AG20443 (cell line): ENCODE measurements at regions not wholly inside any gene's neighbourhood (a gene's known extent, or its start where the extent isn't known, plus 50 kb on each side); places are given as distances from the start of the nearest gene placed in this dataset.

Source experiments
- DNase-seq: peaks from one replicate; pipeline ENCODE4 v3.0.0; 2012; ENCODE audit warnings: low spot score, mixed read lengths

DNA sequence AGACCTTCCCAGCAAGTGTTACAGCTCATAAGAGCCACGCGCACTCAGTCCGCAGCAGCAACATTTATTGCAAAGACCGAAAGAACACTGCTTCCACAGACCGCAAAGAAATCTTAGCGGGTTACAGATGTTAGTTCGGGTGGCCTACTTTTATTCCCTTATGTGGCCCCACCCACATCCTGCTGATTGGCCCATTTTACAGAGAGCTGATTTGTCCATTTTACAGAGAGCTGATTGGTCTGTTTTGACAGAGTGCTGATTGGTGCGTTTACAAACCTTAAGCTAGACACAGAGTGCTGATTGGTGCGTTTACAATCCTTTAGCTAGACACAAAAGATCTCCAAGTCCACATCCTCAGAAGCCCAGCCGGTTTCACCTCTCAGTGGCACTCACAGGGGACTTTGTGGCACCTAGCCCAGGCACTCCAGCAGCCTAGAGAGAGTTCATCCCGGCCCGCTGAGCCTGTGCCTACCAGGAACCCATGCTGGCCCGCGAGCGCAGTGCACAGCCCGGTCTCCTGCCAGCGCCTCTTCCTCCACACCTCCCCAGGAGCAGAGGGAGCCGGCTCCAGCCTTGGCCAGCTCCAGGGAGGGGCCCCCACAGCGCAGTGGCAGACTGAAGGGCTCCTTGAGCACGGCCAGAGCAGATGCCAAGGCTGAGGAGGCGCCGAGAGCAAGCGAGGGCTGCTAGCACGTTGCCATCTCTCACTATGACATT is 244.3 kb upstream of the TSHZ2 start:
- DNase-seq: no peak

DNA sequence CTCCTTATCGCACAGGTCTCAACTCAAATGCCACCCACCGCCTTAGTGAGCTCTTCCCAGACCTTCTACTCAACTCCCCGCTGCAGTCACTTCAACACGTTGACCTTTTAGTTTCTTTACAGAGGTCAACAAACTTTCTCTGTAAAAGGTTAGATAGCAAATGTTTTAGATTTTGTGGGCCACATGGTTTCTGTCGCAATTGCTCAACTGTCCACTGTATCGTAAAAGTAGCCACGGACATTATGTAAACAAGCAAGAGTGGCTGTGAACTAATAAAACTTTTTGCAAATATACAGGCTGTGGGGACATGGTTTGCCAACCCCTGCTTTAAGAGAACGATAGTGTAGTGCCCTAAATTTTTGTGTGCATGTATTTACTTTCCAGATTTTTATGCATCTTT is 247.6 kb upstream of the TSHZ2 start:
- DNase-seq: no peak

GRCh38 chr20:52722926-52723688 is 249.1 kb upstream of the TSHZ2 start:
- DNase-seq: no peak

- no peak for DNase-seq
These were observed 264.0 kb upstream of the TSHZ2 start for GRCh38 chr20:52708137-52708536.

- DNase-seq: no peak
These were observed 267.6 kb upstream of the TSHZ2 start for GRCh38 chr20:52704553-52704952.

GRCh38 chr20:52688345-52688744 is 283.8 kb upstream of the TSHZ2 start:
- no peak for DNase-seq

DNA sequence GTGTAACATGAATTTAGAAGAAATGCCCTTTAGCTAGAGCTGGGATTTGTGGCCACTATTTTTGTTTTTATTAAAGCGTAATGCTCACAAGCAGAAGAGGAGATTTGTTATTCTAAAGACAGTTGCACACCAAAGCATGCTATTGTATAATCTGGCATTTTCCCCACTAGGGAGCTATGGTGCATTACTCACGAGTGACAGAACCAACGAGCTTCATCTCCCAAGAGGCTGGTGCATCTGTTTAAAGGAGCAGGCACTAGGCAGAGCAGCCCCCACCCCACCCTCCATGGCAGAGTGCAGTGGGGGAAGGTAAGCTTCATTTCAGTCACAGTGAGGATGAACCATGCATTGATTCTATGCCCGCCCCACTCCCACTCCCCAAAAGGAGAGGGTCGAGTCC is 287.3 kb upstream of the TSHZ2 start:
- peak; percentile 45 for DNase-seq

- DNase-seq: no peak
These were observed 288.0 kb upstream of the TSHZ2 start for GRCh38 chr20:52684176-52684575.

GRCh38 chr20:52683761-52684160 is 288.4 kb upstream of the TSHZ2 start:
- DNase-seq: no peak

GRCh38 chr20:52682237-52682636 is 289.9 kb upstream of the TSHZ2 start:
- no peak for DNase-seq

GRCh38 chr20:52681288-52681687 is 290.9 kb upstream of the TSHZ2 start:
- DNase-seq: no peak

DNA sequence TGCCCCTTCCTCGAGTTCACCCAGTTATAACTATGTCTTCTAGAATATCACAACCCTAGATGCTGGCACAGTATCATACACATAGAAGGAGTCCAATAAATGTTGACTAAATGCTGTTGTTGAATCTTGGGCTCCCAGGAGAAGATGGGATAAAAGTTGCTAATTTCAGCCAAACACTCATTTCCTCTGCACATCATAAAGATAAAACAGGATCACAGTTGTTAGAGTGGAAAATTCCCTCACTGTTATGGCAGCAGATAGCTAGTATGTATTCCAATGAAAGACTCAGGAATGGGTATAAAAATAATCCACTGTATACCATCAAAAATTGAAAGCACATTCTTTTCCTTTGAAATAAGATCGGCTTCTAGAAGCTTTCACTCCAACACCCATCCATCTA is 294.9 kb upstream of the TSHZ2 start:
- no peak for DNase-seq

- no peak for DNase-seq
These were observed 295.7 kb upstream of the TSHZ2 start for GRCh38 chr20:52676283-52676995.

GRCh38 chr20:52675375-52675774 is 296.8 kb upstream of the TSHZ2 start:
- no peak for DNase-seq

- no peak for DNase-seq
These were observed 303.5 kb upstream of the TSHZ2 start for GRCh38 chr20:52668626-52669025.

DNA sequence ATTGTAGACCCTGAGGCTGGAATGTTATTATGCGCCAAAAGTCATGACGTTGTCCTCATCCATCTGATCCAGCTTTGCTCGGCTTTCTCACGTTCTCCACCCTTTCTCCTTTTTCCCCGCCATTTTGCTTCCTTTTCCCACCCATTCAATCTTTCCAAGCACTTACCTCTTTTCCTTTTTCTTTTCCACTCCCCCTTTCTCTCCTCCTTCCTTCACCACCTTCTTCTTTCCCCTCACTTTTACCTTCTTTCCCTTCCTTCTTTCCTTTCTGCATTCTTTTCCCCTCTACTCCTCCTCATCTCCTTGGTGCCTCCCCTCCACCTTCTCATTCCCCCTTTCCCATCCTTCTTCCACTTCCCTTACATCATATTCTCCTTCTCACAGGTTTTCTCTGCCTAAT is 304.8 kb upstream of the TSHZ2 start:
- no peak for DNase-seq

DNA sequence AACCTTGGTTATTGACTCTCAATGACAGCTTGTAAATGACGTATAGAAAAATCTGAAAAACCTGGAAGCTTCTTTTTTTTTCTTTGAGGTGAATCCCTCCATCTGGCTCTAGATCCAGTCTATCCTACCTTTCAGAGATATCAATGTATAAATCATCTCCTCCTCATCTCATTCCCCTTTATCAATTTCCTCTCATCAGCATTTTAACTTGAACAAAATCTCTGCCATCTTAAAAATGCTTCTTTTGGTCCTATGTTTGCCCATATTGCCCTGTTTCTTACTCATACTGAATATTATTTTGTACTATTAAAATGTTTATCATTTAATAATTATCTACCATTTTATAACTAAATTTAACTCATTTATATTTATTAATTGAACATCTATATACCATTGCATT is 306.7 kb upstream of the TSHZ2 start:
- DNase-seq: no peak

DNA sequence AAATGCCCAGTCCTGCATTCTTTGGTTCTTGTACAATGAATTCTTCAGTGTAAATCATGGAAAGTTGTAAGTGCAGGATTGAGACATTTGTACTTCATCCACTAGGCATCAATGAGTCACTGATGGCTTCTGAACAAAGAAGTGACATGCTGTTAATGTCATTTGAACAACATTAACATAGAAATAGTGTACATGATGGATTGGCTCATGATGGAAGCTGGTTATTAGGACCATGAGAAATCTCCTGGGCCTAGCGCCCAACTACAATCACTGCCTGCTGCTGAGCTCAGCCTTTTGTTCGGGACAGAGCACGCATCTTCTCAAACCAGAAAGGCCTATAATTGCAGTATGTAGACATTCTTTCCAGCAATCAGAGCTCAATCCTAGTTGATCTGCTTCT is 316.8 kb upstream of the TSHZ2 start:
- DNase-seq: no peak

DNA sequence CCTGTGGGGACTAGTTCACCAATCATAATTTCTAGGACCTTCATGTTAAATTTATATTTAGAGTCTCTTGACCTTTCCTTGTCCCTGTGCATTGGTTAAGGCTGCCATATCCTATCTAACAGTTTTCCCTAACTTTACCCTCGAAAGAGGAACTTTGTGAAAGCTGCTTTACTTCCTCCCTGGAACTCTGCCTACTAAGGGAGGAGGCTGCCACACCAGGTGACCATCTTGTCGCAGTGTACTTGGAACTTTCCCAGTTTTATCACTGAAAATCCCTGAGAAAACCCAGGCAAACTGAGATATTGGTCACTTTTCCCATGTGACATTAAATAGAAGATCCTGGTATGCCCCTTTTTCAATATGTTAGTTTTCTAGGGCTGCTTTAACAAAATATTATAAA is 317.6 kb upstream of the TSHZ2 start:
- no peak for DNase-seq

GRCh38 chr20:52652271-52652670 is 319.9 kb upstream of the TSHZ2 start:
- no peak for DNase-seq

DNA sequence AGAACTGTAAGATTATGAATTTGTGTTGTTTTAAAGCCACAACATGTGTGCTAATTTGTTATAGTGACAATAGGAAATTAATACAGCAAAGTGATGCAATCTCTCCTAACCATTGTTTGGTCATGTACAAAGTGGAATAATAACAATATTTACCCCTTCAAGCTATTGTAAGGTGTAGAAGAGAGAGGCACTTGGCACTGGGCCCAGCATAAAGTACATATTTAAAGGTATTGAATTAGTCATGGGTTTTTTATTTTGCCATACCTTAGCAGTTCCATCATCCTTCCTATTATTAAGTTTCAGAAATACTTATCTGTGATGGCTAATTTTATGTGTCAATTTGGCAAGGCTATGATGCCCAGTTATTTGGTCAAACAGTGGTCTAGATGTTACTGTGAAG is 322.4 kb upstream of the TSHZ2 start:
- no peak for DNase-seq

GRCh38 chr20:52645822-52646221 is 326.3 kb upstream of the TSHZ2 start:
- DNase-seq: no peak

DNA sequence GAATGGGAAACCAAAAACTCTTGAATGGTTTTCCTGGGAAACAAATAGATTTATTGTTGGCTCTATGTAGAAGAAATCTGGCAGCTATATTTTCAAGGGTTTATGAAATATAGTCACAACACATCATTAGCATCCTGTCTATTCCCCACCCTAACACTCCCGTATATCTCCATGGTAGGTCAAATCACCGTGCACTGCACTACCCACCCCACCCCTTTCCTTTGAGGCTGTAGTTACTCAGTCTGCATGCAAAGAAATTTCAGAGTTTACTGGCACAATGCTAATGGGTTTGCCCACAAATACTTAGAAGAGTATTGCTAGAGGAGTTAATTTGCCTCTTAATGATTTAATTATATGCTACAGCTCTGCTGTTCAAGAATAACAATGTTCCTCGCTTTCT is 329.1 kb upstream of the TSHZ2 start:
- DNase-seq: no peak
